Vagina (tissue), 2 donors: ENCODE measurements at regions not wholly inside any gene's neighbourhood (a gene's known extent, or its start where the extent isn't known, plus 50 kb on each side); places are given as distances from the start of the nearest gene placed in this dataset.
"Not testable (repeated sequence)": the region's sequence is repeated elsewhere in the genome, so short reads cannot be mapped to it uniquely, and the experiment has no call there.

ENCODE experiments used
- DNase-seq, 2 donors: peaks; one replicate each; pipeline ENCODE4 v3.0.0-alpha.2; 2017; ENCODE audit errors: extremely low spot score in 2 of 2
- H3K27ac ChIP-seq: fragments of 200-600 bp; sonication (generic); one replicate; pipeline ENCODE4 v1.5.1; 2019
- H3K27me3 ChIP-seq: fragments of 200-600 bp; sonication (generic); one replicate; pipeline ENCODE4 v1.5.1; 2019
- H3K36me3 ChIP-seq, 2 donors: fragments of 200-600 bp; sonication (generic); one replicate each; pipeline ENCODE4 v1.5.1; 2017 to 2019
- H3K4me1 ChIP-seq: fragments of 200-600 bp; sonication (generic); one replicate; pipeline ENCODE4 v1.5.1; 2019
- H3K4me3 ChIP-seq, 2 donors: fragments of 200-600 bp; sonication (generic); 1 replicate in 1 of 2; 2 replicates in 1 of 2; pipeline ENCODE4 v1.5.1; 2016 to 2019
- H3K9me3 ChIP-seq: fragments of 200-600 bp; sonication (generic); one replicate; pipeline ENCODE4 v1.5.1; 2019
- CTCF ChIP-seq, 3 experiments: fragments of 450-650 bp in 2 of 3; fragments of 200-600 bp in 1 of 3; sonication (generic) in 1 of 3; IDR thresholded peaks; one replicate each; pipeline ENCODE4 v1.5.1; 2017 to 2019; ENCODE audit warnings: antibody characterized with exemption in 3 of 3, mild to moderate bottlenecking in 2 of 3, moderate library complexity in 2 of 3
- POLR2A ChIP-seq, 2 donors: fragments of 450-650 bp; IDR thresholded peaks; one replicate each; pipeline ENCODE4 v1.6.1; 2017; ENCODE audit warnings: antibody characterized with exemption in 2 of 2, mild to moderate bottlenecking in 2 of 2, moderate library complexity in 2 of 2
- POLR2AphosphoS5 ChIP-seq, 2 donors: sonication (generic); formaldehyde crosslinking; IDR thresholded peaks; one replicate each; pipeline ENCODE4 v1.9.0; 2017; ENCODE audit warnings: antibody characterized with exemption in 2 of 2, mild to moderate bottlenecking in 2 of 2, low read depth in 1 of 2; ENCODE audit not compliant: insufficient read depth in 1 of 2
- intact Hi-C: fragments of 100-400 bp; cut with DNase I; formaldehyde crosslinking; loops from one replicate; pipeline ENCODE4 v1.15.1; 2023

DNA sequence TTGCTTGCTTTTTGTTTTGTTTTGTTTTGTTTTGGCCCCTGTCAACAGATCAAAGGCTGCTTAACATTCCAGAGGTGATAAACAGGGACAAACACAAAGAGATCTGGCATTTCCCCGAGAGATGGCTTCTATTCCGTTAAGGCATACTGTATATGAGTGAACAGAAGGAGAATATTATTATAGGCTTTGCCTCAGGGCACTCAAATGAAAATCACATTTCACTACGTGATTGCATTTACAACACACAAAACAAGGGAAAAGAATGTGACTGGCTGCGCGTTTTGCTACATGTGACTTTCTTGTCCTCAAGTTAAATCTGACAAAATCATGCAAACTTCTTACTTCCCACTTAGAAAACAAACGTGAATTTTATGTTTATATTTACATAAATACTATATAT lies 1037.9 kb upstream of the DDX18 start:
- no peak overlapping the region for H3K27ac ChIP-seq
- intact Hi-C loops = no loop called here

DNA sequence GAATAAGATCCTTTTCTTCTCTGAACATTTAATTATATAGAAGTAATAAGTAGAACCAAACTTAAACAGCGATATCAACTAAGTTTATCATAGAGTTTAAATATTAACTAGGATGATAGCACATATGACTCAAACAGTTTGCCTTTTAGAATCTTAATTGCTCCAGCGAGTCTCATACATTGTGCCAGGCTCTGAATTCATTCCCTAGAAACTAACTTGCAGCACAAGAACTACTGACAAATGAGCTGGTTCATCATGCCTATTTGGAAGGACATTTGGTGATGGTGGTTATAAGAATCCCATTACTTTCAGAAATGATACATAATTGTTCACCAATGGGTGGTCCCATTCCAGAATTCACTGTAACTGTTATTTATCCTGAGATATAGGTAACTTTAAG lies 1026.6 kb upstream of the DDX18 start:
- no peaks in the 10 kb centered on the region for H3K9me3 ChIP-seq
- no peak for DNase-seq
- no peak for TF ChIP-seq POLR2AphosphoS5 (IDR thresholded peaks at IDR 0.05; ENCODE audit: insufficient read depth in 1 of 2, low read depth in 1 of 2)
- no peaks in the 10 kb centered on the region for H3K4me1 ChIP-seq
- no peaks in the 10 kb centered on the region for H3K27me3 ChIP-seq
- H3K36me3 ChIP-seq = no peaks in the 10 kb centered on the region
- H3K4me3 ChIP-seq = no peak overlapping the region
- intact Hi-C loops = no loop called here
- H3K27ac ChIP-seq = no peak overlapping the region

More for the DNA sequence above, 1037.9 kb upstream of the DDX18 start:
- no peaks in the 10 kb centered on the region for H3K4me1 ChIP-seq
- H3K36me3 ChIP-seq = no peaks in the 10 kb centered on the region
- TF ChIP-seq POLR2A (IDR thresholded peaks at IDR 0.05) = no peak
- TF ChIP-seq CTCF (IDR thresholded peaks at IDR 0.05) = no peak
- TF ChIP-seq POLR2AphosphoS5 (IDR thresholded peaks at IDR 0.05; ENCODE audit: insufficient read depth in 1 of 2, low read depth in 1 of 2) = no peak
- no peak overlapping the region for H3K4me3 ChIP-seq
- no peak for DNase-seq
- H3K27me3 ChIP-seq = no peaks in the 10 kb centered on the region
- no peaks in the 10 kb centered on the region for H3K9me3 ChIP-seq

DNA sequence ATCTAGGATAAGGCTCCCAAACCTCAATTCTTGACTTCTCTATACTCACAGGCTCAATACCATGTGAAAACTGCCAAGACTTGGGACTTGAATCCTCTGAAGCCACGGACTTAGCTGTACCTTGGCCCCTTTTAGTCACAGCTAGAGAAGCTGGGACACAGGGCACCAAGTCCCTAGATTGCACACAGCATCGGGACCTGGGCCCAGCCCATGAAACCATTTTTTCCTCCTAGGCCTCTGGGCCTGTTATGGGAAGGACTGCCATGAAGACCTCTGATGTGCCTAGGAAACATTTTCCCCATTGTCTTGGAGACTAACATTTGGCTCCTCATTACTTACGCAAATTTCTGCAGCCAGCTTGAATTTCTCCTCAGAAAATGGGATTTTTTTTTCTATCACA lies 1011.8 kb upstream of the DDX18 start:
- Histone ChIP-seq H3K27ac (no peak overlapping the region), H3K4me1 (no peaks in the 10 kb centered on the region), H3K36me3 (no peaks in the 10 kb centered on the region), H3K27me3 (no peaks in the 10 kb centered on the region), H3K9me3 (no peaks in the 10 kb centered on the region), H3K4me3 (no peak overlapping the region)
- TF ChIP-seq POLR2AphosphoS5 (IDR thresholded peaks at IDR 0.05; ENCODE audit: insufficient read depth in 1 of 2, low read depth in 1 of 2) (no peak), CTCF (IDR thresholded peaks at IDR 0.05) (no peak), POLR2A (IDR thresholded peaks at IDR 0.05) (no peak)
- intact Hi-C loops = no loop called here
- DNase-seq = no peak

DNA sequence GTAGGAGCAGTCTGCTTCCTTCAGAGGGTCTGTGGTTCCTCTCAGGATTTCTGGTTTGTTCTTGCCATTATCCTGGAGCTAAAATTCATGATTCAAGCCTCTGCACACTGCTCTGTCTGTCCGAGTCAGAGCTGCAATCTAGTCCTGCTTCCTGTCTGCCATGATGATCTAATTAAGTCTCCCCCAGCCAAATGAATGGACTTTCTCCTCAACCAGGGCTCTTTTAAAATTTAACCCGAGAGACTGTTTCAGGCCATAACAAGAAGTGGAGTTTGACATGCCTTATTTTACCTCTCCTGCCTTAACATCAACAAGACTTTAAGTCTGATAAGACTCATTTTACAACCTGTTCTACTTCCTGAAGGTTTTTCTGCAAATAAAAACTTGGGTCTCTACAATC lies 1009.6 kb upstream of the DDX18 start:
- no peak overlapping the region for H3K4me3 ChIP-seq
- DNase-seq = no peak
- no peak for TF ChIP-seq CTCF (IDR thresholded peaks at IDR 0.05)
- TF ChIP-seq POLR2A (IDR thresholded peaks at IDR 0.05) = no peak
- TF ChIP-seq POLR2AphosphoS5 (IDR thresholded peaks at IDR 0.05; ENCODE audit: insufficient read depth in 1 of 2, low read depth in 1 of 2) = no peak
- intact Hi-C loops = no loop called here
- H3K9me3 ChIP-seq = no peaks in the 10 kb centered on the region
- H3K4me1 ChIP-seq = no peaks in the 10 kb centered on the region
- H3K27ac ChIP-seq = no peak overlapping the region
- H3K36me3 ChIP-seq = no peaks in the 10 kb centered on the region
- H3K27me3 ChIP-seq = no peaks in the 10 kb centered on the region

- H3K27me3 ChIP-seq, H3K4me1 ChIP-seq, H3K4me3 ChIP-seq, H3K9me3 ChIP-seq, DNase-seq, H3K27ac ChIP-seq, intact Hi-C loops, H3K36me3 ChIP-seq: not testable (repeated sequence)
These were observed 1008.0 kb upstream of the DDX18 start for GRCh38 chr2:116806505-116806904.

- DNase-seq = no peak
- no peaks in the 10 kb centered on the region for H3K27me3 ChIP-seq
- intact Hi-C loops = no loop called here
These were observed 1005.4 kb upstream of the DDX18 start for GRCh38 chr2:116809109-116809508.

More at GRCh38 chr2:116809109-116809508, 1005.4 kb upstream of the DDX18 start:
- Histone ChIP-seq H3K36me3 (no peaks in the 10 kb centered on the region), H3K27ac (no peak overlapping the region), H3K9me3 (no peaks in the 10 kb centered on the region), H3K4me1 (no peaks in the 10 kb centered on the region), H3K4me3 (no peak overlapping the region)
- no peak for TF ChIP-seq POLR2AphosphoS5 (IDR thresholded peaks at IDR 0.05; ENCODE audit: insufficient read depth in 1 of 2, low read depth in 1 of 2)
- no peak for TF ChIP-seq CTCF (IDR thresholded peaks at IDR 0.05)
- TF ChIP-seq POLR2A (IDR thresholded peaks at IDR 0.05) = no peak
